Upper lobe of left lung (tissue), 6 donors: ENCODE measurements at regions not wholly inside any gene's neighbourhood (a gene's known extent, or its start where the extent isn't known, plus 50 kb on each side); places are given as distances from the start of the nearest gene placed in this dataset.
A peak's percentile ranks its signal among the peaks of the same experiment; 100 is the strongest.

Experiments
- ATAC-seq, 2 donors: fragments of 200-7000 bp; cut with Tn5 transposase; one replicate each; pipeline ENCODE4 v1.9.1; 2022; ENCODE audit warnings: mild to moderate bottlenecking in 2 of 2, moderate library complexity in 2 of 2; ENCODE audit not compliant: low FRiP score in 2 of 2
- DNase-seq, 2 donors: peaks; one replicate each; pipeline ENCODE4 v3.0.0-alpha.2; 2019 to 2020
- H3K27ac ChIP-seq, 4 donors: fragments of 200-600 bp; sonication (generic); one replicate each; pipeline ENCODE4 v1.5.1; 2016 to 2019
- H3K27me3 ChIP-seq, 4 donors: fragments of 200-600 bp; sonication (generic); one replicate each; pipeline ENCODE4 v1.5.1; 2017 to 2019
- H3K36me3 ChIP-seq, 4 donors: fragments of 200-600 bp; sonication (generic); one replicate each; pipeline ENCODE4 v1.5.1; 2016 to 2019
- H3K4me1 ChIP-seq, 4 donors: fragments of 200-600 bp; sonication (generic); one replicate each; pipeline ENCODE4 v1.5.1; 2018 to 2019
- H3K4me3 ChIP-seq, 4 donors: fragments of 200-600 bp; sonication (generic); one replicate each; pipeline ENCODE4 v1.5.1; 2017 to 2019; ENCODE audit warnings: mild to moderate bottlenecking in 2 of 4, moderate library complexity in 1 of 4
- H3K9me3 ChIP-seq, 4 donors: fragments of 200-600 bp; sonication (generic); one replicate each; pipeline ENCODE4 v1.5.1; 2018 to 2019
- CTCF ChIP-seq, 6 experiments: fragments of 450-650 bp in 4 of 6; fragments of 200-600 bp in 2 of 6; sonication (generic) in 2 of 6; IDR thresholded peaks; one replicate each; pipeline ENCODE4 v1.5.1; 2016 to 2019; ENCODE audit warnings: antibody characterized with exemption in 6 of 6
- EP300 ChIP-seq, 4 donors: sonication (generic); formaldehyde crosslinking; IDR thresholded peaks; one replicate each; pipeline ENCODE4 v1.5.1; 2017; ENCODE audit warnings: antibody characterized with exemption in 4 of 4, control low read depth in 2 of 4
- POLR2A ChIP-seq, 4 donors: fragments of 450-650 bp; IDR thresholded peaks; one replicate each; pipeline ENCODE4 v1.5.1; 2016 to 2017; ENCODE audit warnings: antibody characterized with exemption in 4 of 4, mild to moderate bottlenecking in 2 of 4
- POLR2AphosphoS5 ChIP-seq, 2 donors: sonication (generic); formaldehyde crosslinking; IDR thresholded peaks; one replicate each; pipeline ENCODE4 v1.5.1; 2017; ENCODE audit warnings: antibody characterized with exemption in 2 of 2
- WGBS, 2 donors: methylation state at CpG; one replicate each; pipeline ENCODE4 v1.1.5; 2017 to 2018; 5-methylcytosine and 5-hydroxymethylcytosine counted together
- donor health status: DM: no; HTN: no; CAD: no; lungs with moderate emphysema.
- donor health status: DM: no; HTN: yes; CAD: no; lungs with severe emphysema.

GRCh38 chr11:119873761-119874421, 144.9 kb upstream of the NECTIN1 start:
- ATAC-seq (no peak), DNase-seq (no peak)
- TF ChIP-seq POLR2AphosphoS5 (IDR thresholded peaks at IDR 0.05) (no peak), CTCF (IDR thresholded peaks at IDR 0.05) (no peak)
- Histone ChIP-seq H3K36me3 (no peaks in the 10 kb centered on the region), H3K27me3 (no peaks in the 10 kb centered on the region), H3K4me3 (no peak overlapping the region), H3K4me1 (peaks cover 0 to 5% (median 0%) of the 10 kb centered on the region in 4 donors), H3K27ac (no peak overlapping the region), H3K9me3 (no peaks in the 10 kb centered on the region)
- WGBS, 2 donors = 77 to 79% methylated on average over 10 to 17 of the region's 17 CpGs

GRCh38 chr11:119872611-119873310, 143.8 kb upstream of the NECTIN1 start:
- Histone ChIP-seq H3K27ac (no peak overlapping the region), H3K4me1 (peaks cover 0 to 5% (median 0%) of the 10 kb centered on the region in 4 donors), H3K4me3 (no peak overlapping the region), H3K36me3 (no peaks in the 10 kb centered on the region), H3K9me3 (no peaks in the 10 kb centered on the region), H3K27me3 (no peaks in the 10 kb centered on the region)
- no peak for DNase-seq
- no peak for ATAC-seq
- no peak for TF ChIP-seq POLR2A (IDR thresholded peaks at IDR 0.05)
- TF ChIP-seq EP300 (IDR thresholded peaks at IDR 0.05) = no peak
- TF ChIP-seq POLR2AphosphoS5 (IDR thresholded peaks at IDR 0.05) = no peak
- no peak for TF ChIP-seq CTCF (IDR thresholded peaks at IDR 0.05)
- WGBS, 2 donors = 67 to 69% methylated on average over 11 of the region's 11 CpGs

- WGBS, 2 donors = 46 to 80% methylated on average over 1 to 2 of the region's 2 CpGs
- DNase-seq (no peak), ATAC-seq (peak in 1 of 2 donors; percentile 15)
- H3K27ac ChIP-seq = no peak overlapping the region
- no peaks in the 10 kb centered on the region for H3K4me1 ChIP-seq
- no peaks in the 10 kb centered on the region for H3K9me3 ChIP-seq
- H3K4me3 ChIP-seq = no peak overlapping the region
- H3K27me3 ChIP-seq = no peaks in the 10 kb centered on the region
- H3K36me3 ChIP-seq = no peaks in the 10 kb centered on the region
- TF ChIP-seq POLR2AphosphoS5 (IDR thresholded peaks at IDR 0.05) = no peak
- TF ChIP-seq POLR2A (IDR thresholded peaks at IDR 0.05) = no peak
- TF ChIP-seq CTCF (IDR thresholded peaks at IDR 0.05) = no peak
Measured at GRCh38 chr11:119865661-119866156, 136.7 kb upstream of the NECTIN1 start.

- no peaks in the 10 kb centered on the region for H3K9me3 ChIP-seq
- H3K4me3 ChIP-seq = no peak overlapping the region
- WGBS, 2 donors = 75 to 79% methylated on average over 7 of the region's 7 CpGs
- H3K36me3 ChIP-seq = no peaks in the 10 kb centered on the region
- no peaks in the 10 kb centered on the region for H3K27me3 ChIP-seq
- no peak for ATAC-seq
- no peak for TF ChIP-seq POLR2AphosphoS5 (IDR thresholded peaks at IDR 0.05)
- TF ChIP-seq EP300 (IDR thresholded peaks at IDR 0.05) = no peak
- no peak for TF ChIP-seq CTCF (IDR thresholded peaks at IDR 0.05)
- no peak for TF ChIP-seq POLR2A (IDR thresholded peaks at IDR 0.05)
- DNase-seq = peak in 1 of 2 donors; percentile 39
- H3K4me1 ChIP-seq = no peaks in the 10 kb centered on the region
- H3K27ac ChIP-seq = no peak overlapping the region
Measured at GRCh38 chr11:119864836-119865235, 135.8 kb upstream of the NECTIN1 start.
